ENCODE measurements at regions not wholly inside any gene's neighbourhood (a gene's known extent, or its start where the extent isn't known, plus 50 kb on each side); places are given as distances from the start of the nearest gene placed in this dataset.

DNA sequence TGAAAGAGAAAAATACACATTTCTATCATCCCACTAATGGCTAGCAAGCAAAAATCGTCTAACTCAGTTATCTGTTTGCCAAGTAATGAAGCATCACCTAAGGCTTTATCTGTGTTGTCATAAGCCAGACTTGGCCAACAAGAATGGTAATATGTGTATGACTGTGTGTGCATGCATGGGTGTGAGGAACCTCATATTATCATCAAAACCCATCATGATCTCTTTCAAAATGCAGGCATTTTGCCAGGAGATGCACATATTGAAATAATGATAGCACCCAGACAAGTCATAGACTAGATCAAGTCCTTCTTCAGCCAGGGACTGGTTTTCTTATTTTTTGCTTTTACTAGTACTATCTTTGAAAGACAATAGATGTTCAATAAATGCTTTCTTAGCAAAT is 172.5 kb upstream of the FMR1 start:
- Histone ChIP-seq H3K36me3 (replicated peaks in 1 of 2; ENCODE audit: control insufficient read depth in 1 of 2, insufficient read depth in 2 of 2, low read length in 1 of 2) (no peaks in the 10 kb centered on the region), H2AFZ (ENCODE audit: low read depth) (no peak overlapping the region), H4K20me1 (ENCODE audit: insufficient read depth) (no peaks in the 10 kb centered on the region), H3K79me2 (ENCODE audit: insufficient read depth) (no peaks in the 10 kb centered on the region), H3F3A (replicated peaks; ENCODE audit: insufficient read depth) (no peaks in the 10 kb centered on the region), H3K9me2 (no peaks in the 10 kb centered on the region), H3K27ac (ENCODE audit: low read depth in 2 of 2, low read length in 1 of 2) (no peak overlapping the region), H3K9ac (no peak overlapping the region), H3K27me3 (ENCODE audit: insufficient read depth) (no peaks in the 10 kb centered on the region), H3K4me1 (ENCODE audit: control insufficient read depth in 1 of 2, insufficient read depth in 2 of 2, low read depth in 1 of 2, low read length in 1 of 2) (no peaks in the 10 kb centered on the region), H3K4me3 (ENCODE audit: low read depth in 2 of 2, low read length in 1 of 2) (no peak overlapping the region), H3K4me2 (no peak overlapping the region), H3K9me3 (no peaks in the 10 kb centered on the region)
- TF ChIP-seq, protein P1, sequence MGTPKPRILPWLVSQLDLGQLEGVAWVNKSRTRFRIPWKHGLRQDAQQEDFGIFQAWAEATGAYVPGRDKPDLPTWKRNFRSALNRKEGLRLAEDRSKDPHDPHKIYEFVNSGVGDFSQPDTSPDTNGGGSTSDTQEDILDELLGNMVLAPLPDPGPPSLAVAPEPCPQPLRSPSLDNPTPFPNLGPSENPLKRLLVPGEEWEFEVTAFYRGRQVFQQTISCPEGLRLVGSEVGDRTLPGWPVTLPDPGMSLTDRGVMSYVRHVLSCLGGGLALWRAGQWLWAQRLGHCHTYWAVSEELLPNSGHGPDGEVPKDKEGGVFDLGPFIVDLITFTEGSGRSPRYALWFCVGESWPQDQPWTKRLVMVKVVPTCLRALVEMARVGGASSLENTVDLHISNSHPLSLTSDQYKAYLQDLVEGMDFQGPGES (IDR thresholded peaks at IDR 0.05; ENCODE audit: low read depth, low read length): no peak
- TF ChIP-seq EP300 (IDR thresholded peaks at IDR 0.05; ENCODE audit: borderline replicate concordance in 1 of 2, low read depth in 1 of 2, low read length in 1 of 2) (no peak), EZH2phosphoT487 (IDR thresholded peaks at IDR 0.05; ENCODE audit: borderline replicate concordance, low read depth) (no peak), SIN3A (IDR thresholded peaks at IDR 0.05; ENCODE audit: borderline replicate concordance, low read depth, low read length) (no peak), JUND (IDR thresholded peaks at IDR 0.05) (no peak), NRF1 (IDR thresholded peaks at IDR 0.05; ENCODE audit: low read depth, low read length) (no peak), TAF1 (IDR thresholded peaks at IDR 0.05; ENCODE audit: borderline replicate concordance, low read depth, low read length) (no peak)
- TF ChIP-seq, protein P2, sequence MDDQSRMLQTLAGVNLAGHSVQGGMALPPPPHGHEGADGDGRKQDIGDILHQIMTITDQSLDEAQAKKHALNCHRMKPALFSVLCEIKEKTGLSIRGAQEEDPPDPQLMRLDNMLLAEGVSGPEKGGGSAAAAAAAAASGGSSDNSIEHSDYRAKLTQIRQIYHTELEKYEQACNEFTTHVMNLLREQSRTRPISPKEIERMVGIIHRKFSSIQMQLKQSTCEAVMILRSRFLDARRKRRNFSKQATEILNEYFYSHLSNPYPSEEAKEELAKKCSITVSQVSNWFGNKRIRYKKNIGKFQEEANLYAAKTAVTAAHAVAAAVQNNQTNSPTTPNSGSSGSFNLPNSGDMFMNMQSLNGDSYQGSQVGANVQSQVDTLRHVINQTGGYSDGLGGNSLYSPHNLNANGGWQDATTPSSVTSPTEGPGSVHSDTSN (IDR thresholded peaks at IDR 0.05): no peak
- TF ChIP-seq, protein P3, sequence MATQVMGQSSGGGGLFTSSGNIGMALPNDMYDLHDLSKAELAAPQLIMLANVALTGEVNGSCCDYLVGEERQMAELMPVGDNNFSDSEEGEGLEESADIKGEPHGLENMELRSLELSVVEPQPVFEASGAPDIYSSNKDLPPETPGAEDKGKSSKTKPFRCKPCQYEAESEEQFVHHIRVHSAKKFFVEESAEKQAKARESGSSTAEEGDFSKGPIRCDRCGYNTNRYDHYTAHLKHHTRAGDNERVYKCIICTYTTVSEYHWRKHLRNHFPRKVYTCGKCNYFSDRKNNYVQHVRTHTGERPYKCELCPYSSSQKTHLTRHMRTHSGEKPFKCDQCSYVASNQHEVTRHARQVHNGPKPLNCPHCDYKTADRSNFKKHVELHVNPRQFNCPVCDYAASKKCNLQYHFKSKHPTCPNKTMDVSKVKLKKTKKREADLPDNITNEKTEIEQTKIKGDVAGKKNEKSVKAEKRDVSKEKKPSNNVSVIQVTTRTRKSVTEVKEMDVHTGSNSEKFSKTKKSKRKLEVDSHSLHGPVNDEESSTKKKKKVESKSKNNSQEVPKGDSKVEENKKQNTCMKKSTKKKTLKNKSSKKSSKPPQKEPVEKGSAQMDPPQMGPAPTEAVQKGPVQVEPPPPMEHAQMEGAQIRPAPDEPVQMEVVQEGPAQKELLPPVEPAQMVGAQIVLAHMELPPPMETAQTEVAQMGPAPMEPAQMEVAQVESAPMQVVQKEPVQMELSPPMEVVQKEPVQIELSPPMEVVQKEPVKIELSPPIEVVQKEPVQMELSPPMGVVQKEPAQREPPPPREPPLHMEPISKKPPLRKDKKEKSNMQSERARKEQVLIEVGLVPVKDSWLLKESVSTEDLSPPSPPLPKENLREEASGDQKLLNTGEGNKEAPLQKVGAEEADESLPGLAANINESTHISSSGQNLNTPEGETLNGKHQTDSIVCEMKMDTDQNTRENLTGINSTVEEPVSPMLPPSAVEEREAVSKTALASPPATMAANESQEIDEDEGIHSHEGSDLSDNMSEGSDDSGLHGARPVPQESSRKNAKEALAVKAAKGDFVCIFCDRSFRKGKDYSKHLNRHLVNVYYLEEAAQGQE (IDR thresholded peaks at IDR 0.05; ENCODE audit: low read depth, low read length): no peak
- 4% methylated on average over 1 of the region's 1 CpG for WGBS (ENCODE audit: low lambda C conversion rate)
- ChIA-PET POLR2A (no interaction called here), CTCF (no interaction called here)
- no peak for DNase-seq

DNA sequence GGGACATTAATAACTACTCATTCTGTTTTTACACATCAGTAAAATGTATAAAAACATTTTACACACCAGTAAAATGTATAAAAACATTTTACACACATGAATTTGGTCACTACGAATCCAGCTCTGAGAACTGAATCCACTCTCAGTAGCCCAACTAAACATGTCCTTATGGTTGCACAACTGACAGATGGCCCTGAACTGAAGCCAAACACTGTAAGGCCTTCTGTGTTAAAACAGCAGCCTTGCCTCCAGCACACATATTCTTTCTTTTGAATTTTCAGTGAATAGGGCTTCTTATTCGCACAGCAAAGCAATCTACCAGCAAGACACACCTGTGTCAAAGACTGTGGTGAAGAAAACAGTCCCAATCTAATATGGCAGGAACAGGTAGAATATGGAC is 169.9 kb upstream of the FMR1 start:
- Histone ChIP-seq H3K27me3 (ENCODE audit: insufficient read depth) (no peaks in the 10 kb centered on the region), H3K9me2 (no peaks in the 10 kb centered on the region), H3F3A (replicated peaks; ENCODE audit: insufficient read depth) (no peaks in the 10 kb centered on the region), H3K4me2 (no peak overlapping the region), H3K9me3 (no peaks in the 10 kb centered on the region), H2AFZ (ENCODE audit: low read depth) (no peak overlapping the region), H3K36me3 (replicated peaks in 1 of 2; ENCODE audit: control insufficient read depth in 1 of 2, insufficient read depth in 2 of 2, low read length in 1 of 2) (no peaks in the 10 kb centered on the region), H3K79me2 (ENCODE audit: insufficient read depth) (no peaks in the 10 kb centered on the region), H3K27ac (ENCODE audit: low read depth in 2 of 2, low read length in 1 of 2) (no peak overlapping the region), H3K4me3 (ENCODE audit: low read depth in 2 of 2, low read length in 1 of 2) (no peak overlapping the region), H3K4me1 (ENCODE audit: control insufficient read depth in 1 of 2, insufficient read depth in 2 of 2, low read depth in 1 of 2, low read length in 1 of 2) (no peaks in the 10 kb centered on the region), H4K20me1 (ENCODE audit: insufficient read depth) (no peaks in the 10 kb centered on the region), H3K9ac (no peak overlapping the region)
- TF ChIP-seq, protein P4, sequence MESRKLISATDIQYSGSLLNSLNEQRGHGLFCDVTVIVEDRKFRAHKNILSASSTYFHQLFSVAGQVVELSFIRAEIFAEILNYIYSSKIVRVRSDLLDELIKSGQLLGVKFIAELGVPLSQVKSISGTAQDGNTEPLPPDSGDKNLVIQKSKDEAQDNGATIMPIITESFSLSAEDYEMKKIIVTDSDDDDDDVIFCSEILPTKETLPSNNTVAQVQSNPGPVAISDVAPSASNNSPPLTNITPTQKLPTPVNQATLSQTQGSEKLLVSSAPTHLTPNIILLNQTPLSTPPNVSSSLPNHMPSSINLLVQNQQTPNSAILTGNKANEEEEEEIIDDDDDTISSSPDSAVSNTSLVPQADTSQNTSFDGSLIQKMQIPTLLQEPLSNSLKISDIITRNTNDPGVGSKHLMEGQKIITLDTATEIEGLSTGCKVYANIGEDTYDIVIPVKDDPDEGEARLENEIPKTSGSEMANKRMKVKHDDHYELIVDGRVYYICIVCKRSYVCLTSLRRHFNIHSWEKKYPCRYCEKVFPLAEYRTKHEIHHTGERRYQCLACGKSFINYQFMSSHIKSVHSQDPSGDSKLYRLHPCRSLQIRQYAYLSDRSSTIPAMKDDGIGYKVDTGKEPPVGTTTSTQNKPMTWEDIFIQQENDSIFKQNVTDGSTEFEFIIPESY (IDR thresholded peaks at IDR 0.05; ENCODE audit: borderline replicate concordance, low read depth): no peak
- TF ChIP-seq GABPA (IDR thresholded peaks at IDR 0.05; ENCODE audit: low read depth) (no peak), RXRA (IDR thresholded peaks at IDR 0.05; ENCODE audit: borderline replicate concordance, low read depth) (no peak), FOSL2 (IDR thresholded peaks at IDR 0.05; ENCODE audit: borderline replicate concordance, low read depth) (no peak), SIN3A (IDR thresholded peaks at IDR 0.05; ENCODE audit: borderline replicate concordance, low read depth, low read length) (no peak), RFX5 (IDR thresholded peaks at IDR 0.05; ENCODE audit: low read length) (no peak)
- TF ChIP-seq, protein P5, sequence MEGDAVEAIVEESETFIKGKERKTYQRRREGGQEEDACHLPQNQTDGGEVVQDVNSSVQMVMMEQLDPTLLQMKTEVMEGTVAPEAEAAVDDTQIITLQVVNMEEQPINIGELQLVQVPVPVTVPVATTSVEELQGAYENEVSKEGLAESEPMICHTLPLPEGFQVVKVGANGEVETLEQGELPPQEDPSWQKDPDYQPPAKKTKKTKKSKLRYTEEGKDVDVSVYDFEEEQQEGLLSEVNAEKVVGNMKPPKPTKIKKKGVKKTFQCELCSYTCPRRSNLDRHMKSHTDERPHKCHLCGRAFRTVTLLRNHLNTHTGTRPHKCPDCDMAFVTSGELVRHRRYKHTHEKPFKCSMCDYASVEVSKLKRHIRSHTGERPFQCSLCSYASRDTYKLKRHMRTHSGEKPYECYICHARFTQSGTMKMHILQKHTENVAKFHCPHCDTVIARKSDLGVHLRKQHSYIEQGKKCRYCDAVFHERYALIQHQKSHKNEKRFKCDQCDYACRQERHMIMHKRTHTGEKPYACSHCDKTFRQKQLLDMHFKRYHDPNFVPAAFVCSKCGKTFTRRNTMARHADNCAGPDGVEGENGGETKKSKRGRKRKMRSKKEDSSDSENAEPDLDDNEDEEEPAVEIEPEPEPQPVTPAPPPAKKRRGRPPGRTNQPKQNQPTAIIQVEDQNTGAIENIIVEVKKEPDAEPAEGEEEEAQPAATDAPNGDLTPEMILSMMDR (IDR thresholded peaks at IDR 0.05): no peak
- POLR2A ChIA-PET: no interaction called here
- no peak for DNase-seq
- WGBS (ENCODE audit: low lambda C conversion rate): 3% methylated on average over 2 of the region's 2 CpGs
- CTCF ChIA-PET: no interaction called here

Data from SK-N-SH (cell line).